GM12878 (cell line): ENCODE measurements at regions not wholly inside any gene's neighbourhood (a gene's known extent, or its start where the extent isn't known, plus 50 kb on each side); places are given as distances from the start of the nearest gene placed in this dataset.

Experiments used
- ATAC-seq: fragments of 200-7000 bp; cut with Tn5 transposase; 3 replicates; pipeline ENCODE4 v1.9.1; 2020; ENCODE audit warnings: mild to moderate bottlenecking, moderate library complexity
- BruUV-seq: library from RNA; stranded (reverse); fragments of 400-500 nt; replicated peaks from 2 replicates; lab custom pipeline; 2021; lab: Mats Ljungman, UMichigan
- CTCF ChIA-PET: fragments of 300-600 bp; sonication (Branson Sonifier 250); formaldehyde crosslinking; extraction: SDS; loops from one replicate; lab custom pipeline; 2021; ENCODE audit warnings: inconsistent platforms; lab: Yijun Ruan, JAX
- POLR2A ChIA-PET: fragments of 350-600 bp; formaldehyde crosslinking; extraction: SDS; loops from one replicate; lab custom pipeline; 2021; ENCODE audit warnings: inconsistent platforms; lab: Charles Lee
- RAD21 ChIA-PET: fragments of 300-600 bp; sonication (Branson Sonifier 250); formaldehyde crosslinking; loops from one replicate; lab custom pipeline; 2023; ENCODE audit warnings: antibody characterized with exemption; ENCODE audit not compliant: unreplicated experiment; lab: Charles Lee
- SMC1A ChIA-PET: fragments of 300-600 bp; sonication (Branson Sonifier 250); formaldehyde crosslinking; loops from one replicate; lab custom pipeline; 2023; ENCODE audit not compliant: unreplicated experiment, uncharacterized antibody; lab: Charles Lee
- DNase-seq: peaks from one replicate; pipeline ENCODE4 v3.0.0-alpha.2; 2011; ENCODE audit warnings: low read depth, low spot score
- FAIRE-seq: peaks from 3 replicates; lab custom pipeline; 2011; peaks lifted over from hg19 to GRCh38; lab: Jason Lieb, UNC
- H2AFZ ChIP-seq: 2 replicates; pipeline ENCODE4 v1.6.0; 2011; ENCODE audit warnings: low read depth, low read length, control low read depth; ENCODE audit not compliant: control insufficient read depth
- H3K27ac ChIP-seq: 2 replicates; pipeline ENCODE4 v1.5.1; 2011; ENCODE audit warnings: control low read depth; ENCODE audit not compliant: control insufficient read depth, insufficient read depth
- H3K27me3 ChIP-seq, 2 experiments: replicated peaks in 1 of 2; 2 replicates each; pipeline versions ENCODE4 v1.6.0 to v1.6.1; 2011; ENCODE audit warnings: low read length in 1 of 2; ENCODE audit not compliant: control insufficient read depth in 2 of 2, insufficient read depth in 2 of 2
- H3K36me3 ChIP-seq, 2 experiments: 2 replicates each; pipeline ENCODE4 v1.5.1; 2011; ENCODE audit warnings: low read length in 1 of 2; ENCODE audit not compliant: control insufficient read depth in 2 of 2, insufficient read depth in 2 of 2
- H3K4me1 ChIP-seq: 2 replicates; pipeline ENCODE4 v1.6.1; 2011; ENCODE audit warnings: mild to moderate bottlenecking, low read length, moderate library complexity, mixed read lengths; ENCODE audit not compliant: control insufficient read depth, insufficient read depth
- H3K4me2 ChIP-seq: 2 replicates; pipeline ENCODE4 v1.6.0; 2011; ENCODE audit warnings: control low read depth; ENCODE audit not compliant: control insufficient read depth, insufficient read depth
- H3K4me3 ChIP-seq: fragments of 200-600 bp; sonication (generic); 2 replicates; pipeline ENCODE4 v1.5.1; 2016
- H3K79me2 ChIP-seq: 2 replicates; pipeline ENCODE4 v1.6.0; 2011; ENCODE audit warnings: low read length; ENCODE audit not compliant: control insufficient read depth, insufficient read depth
- H3K9ac ChIP-seq: 2 replicates; pipeline ENCODE4 v1.8.0; 2011; ENCODE audit warnings: low read length, control low read depth, mixed read lengths; ENCODE audit not compliant: control insufficient read depth, insufficient read depth
- H3K9me3 ChIP-seq: replicated peaks from 3 replicates; pipeline ENCODE4 v1.5.1; 2011; ENCODE audit warnings: mild to moderate bottlenecking, low read length; ENCODE audit not compliant: control insufficient read depth, insufficient read depth
- H4K20me1 ChIP-seq: 2 replicates; pipeline ENCODE4 v1.6.0; 2011; ENCODE audit not compliant: control insufficient read depth, insufficient read depth
- ATF3 ChIP-seq: IDR thresholded peaks from 2 replicates; pipeline ENCODE4 v1.6.1; 2011; ENCODE audit warnings: low read depth, mild to moderate bottlenecking, low read length, moderate library complexity, borderline replicate concordance; ENCODE audit errors: extremely low read depth
- CHD2 ChIP-seq: IDR thresholded peaks from 2 replicates; pipeline ENCODE4 v1.6.1; 2011; ENCODE audit warnings: low read depth, low read length, improper control_type of control experiment, borderline replicate concordance
- HDAC2 ChIP-seq: fragments of 200-600 bp; sonication (generic); IDR thresholded peaks from 2 replicates; pipeline ENCODE4 v1.6.1; 2017
- KAT2A ChIP-seq: conservative IDR thresholded peaks from 2 replicates; pipeline ENCODE4 v1.6.1; 2011; ENCODE audit warnings: low read depth, low read length; ENCODE audit not compliant: control insufficient read depth
- MEF2B ChIP-seq: fragments of 450-650 bp; IDR thresholded peaks from 2 replicates; pipeline ENCODE4 v1.6.1; 2018; ENCODE audit warnings: mild to moderate bottlenecking, moderate library complexity; ENCODE audit not compliant: partially characterized antibody, poor library complexity, severe bottlenecking
- PAX5 ChIP-seq: IDR thresholded peaks from 2 replicates; pipeline ENCODE4 v1.6.1; 2011; ENCODE audit warnings: low read depth, low read length, borderline replicate concordance
- PML ChIP-seq: IDR thresholded peaks from 2 replicates; pipeline ENCODE4 v1.6.1; 2012; ENCODE audit warnings: low read length, inconsistent platforms
- SKIL ChIP-seq: fragments of 450-650 bp; IDR thresholded peaks from 2 replicates; pipeline ENCODE4 v1.6.1; 2017; ENCODE audit warnings: mild to moderate bottlenecking, low read depth, inconsistent platforms; ENCODE audit not compliant: poor library complexity, severe bottlenecking
- SMAD1 ChIP-seq: fragments of 450-650 bp; IDR thresholded peaks from 2 replicates; pipeline ENCODE4 v1.6.1; 2018; ENCODE audit warnings: mild to moderate bottlenecking, low read depth; ENCODE audit not compliant: partially characterized antibody
- SMARCA5 ChIP-seq: fragments of 450-650 bp; IDR thresholded peaks from 2 replicates; pipeline ENCODE4 v1.6.1; 2017; ENCODE audit warnings: mild to moderate bottlenecking
- SMC3 ChIP-seq: IDR thresholded peaks from 2 replicates; pipeline ENCODE4 v1.6.1; 2011; ENCODE audit warnings: low read length, improper control_type of control experiment, borderline replicate concordance
- WGBS: methylation state at CpG from one replicate; pipeline ENCODE4 v1.1.6; 2016; ENCODE audit warnings: low lambda C conversion rate; ENCODE audit not compliant: insufficient replicate concordance, insufficient coverage; ENCODE audit errors: missing lambda C conversion rate; 5-methylcytosine and 5-hydroxymethylcytosine counted together
- in situ Hi-C: fragments of 300-500 bp; cut with MboI; formaldehyde crosslinking; loops from 9 replicates; pipeline ENCODE4 v1.14.3; 2018; ENCODE audit warnings: mixed read lengths
- intact Hi-C: fragments of 100-400 bp; cut with micrococcal nuclease; formaldehyde crosslinking; loops from one replicate; pipeline ENCODE4 v1.14.2; 2022; ENCODE audit not compliant: unreplicated experiment

- Histone ChIP-seq H3K4me1 (no peaks in the 10 kb centered on the region), H3K4me2 (no peak overlapping the region), H4K20me1 (no peaks in the 10 kb centered on the region), H3K4me3 (no peak overlapping the region), H3K27me3 (no peaks in the 10 kb centered on the region; a peak in 1 of 4 replicates), H3K79me2 (no peaks in the 10 kb centered on the region), H2AFZ (no peak overlapping the region), H3K9ac (no peak overlapping the region), H3K9me3 (no peaks in the 10 kb centered on the region; the same call in 2 of the 3 replicates), H3K27ac (no peak overlapping the region), H3K36me3 (no peaks in the 10 kb centered on the region)
- no peak for TF ChIP-seq SMARCA5
- TF ChIP-seq SKIL, result no peak
- TF ChIP-seq ATF3, result no peak
- TF ChIP-seq KAT2A, result no peak
- TF ChIP-seq PML, result no peak
- TF ChIP-seq HDAC2, result no peak
- no peak for TF ChIP-seq CHD2
- no peak for TF ChIP-seq PAX5
- no peak for TF ChIP-seq MEF2B
- TF ChIP-seq SMAD1, result no peak
- TF ChIP-seq SMC3, result no peak
- ChIA-PET RAD21 (no interaction called here), POLR2A (no interaction called here), CTCF (no interaction called here), SMC1A (no interaction called here)
- in situ Hi-C loops, result no loop called here
- intact Hi-C loops, result no loop called here
- FAIRE-seq, result no peak
- BruUV-seq, result no TSS peak
- ATAC-seq, result no peak
- no peak for DNase-seq
- WGBS, result 14% methylated on average over 6 of the region's 6 CpGs
Observed at GRCh38 chr6:169843991-169844390, 92.6 kb downstream of the ERMARD start.
